ENCODE measurements at regions not wholly inside any gene's neighbourhood (a gene's known extent, or its start where the extent isn't known, plus 50 kb on each side); places are given as distances from the start of the nearest gene placed in this dataset.
A peak's percentile ranks its signal among the peaks of the same experiment; 100 is the strongest.

- Histone ChIP-seq H3K4me3 (no peak overlapping the region), H3K4me1 (peaks cover 6 to 33% (median 27%) of the 10 kb centered on the region in 4 donors), H3K9me3 (no peaks in the 10 kb centered on the region), H3K36me3 (no peaks in the 10 kb centered on the region), H3K27ac (replicated peaks in 1 of 4) (peak overlapping the region; percentile 35 to 40 (median 37)), H3K27me3 (no peaks in the 10 kb centered on the region)
- intact Hi-C loops (cut with DNase I): no loop called here
- no peak for DNase-seq (ENCODE audit: extremely low spot score)
- TF ChIP-seq POLR2AphosphoS5 (IDR thresholded peaks at IDR 0.05): no peak
- no peak for TF ChIP-seq CTCF (IDR thresholded peaks at IDR 0.05)
- no peak for TF ChIP-seq EP300 (IDR thresholded peaks at IDR 0.05)
- no peak for TF ChIP-seq POLR2A (IDR thresholded peaks at IDR 0.05; ENCODE audit: low read depth)
- 26% methylated on average over 3 of the region's 3 CpGs for WGBS
These were observed 290.0 kb upstream of the ADAMTSL1 start for GRCh38 chr9:18183974-18184373.

- no peak for TF ChIP-seq CTCF (IDR thresholded peaks at IDR 0.05)
- TF ChIP-seq POLR2AphosphoS5 (IDR thresholded peaks at IDR 0.05): no peak
- no peak for TF ChIP-seq EP300 (IDR thresholded peaks at IDR 0.05)
- 73% methylated on average over 4 of the region's 4 CpGs for WGBS
These were observed 289.6 kb upstream of the ADAMTSL1 start for GRCh38 chr9:18184401-18184800.

GRCh38 chr9:18185196-18185595 lies 288.8 kb upstream of the ADAMTSL1 start:
- no peaks in the 10 kb centered on the region for H3K9me3 ChIP-seq
- TF ChIP-seq POLR2AphosphoS5 (IDR thresholded peaks at IDR 0.05): no peak
- TF ChIP-seq POLR2A (IDR thresholded peaks at IDR 0.05; ENCODE audit: low read depth): no peak
- TF ChIP-seq CTCF (IDR thresholded peaks at IDR 0.05): no peak
- no peak for TF ChIP-seq EP300 (IDR thresholded peaks at IDR 0.05)
- intact Hi-C loops (cut with DNase I): no loop called here
- H3K4me1 ChIP-seq: peaks cover 6 to 45% (median 40%) of the 10 kb centered on the region in 4 donors
- no peaks in the 10 kb centered on the region for H3K36me3 ChIP-seq
- H3K27me3 ChIP-seq: no peaks in the 10 kb centered on the region
- H3K4me3 ChIP-seq: no peak overlapping the region
- WGBS: 59% methylated on average over 2 of the region's 2 CpGs
- peak overlapping the region; percentile 35 to 40 (median 37) for H3K27ac ChIP-seq (replicated peaks in 1 of 4)
- no peak for DNase-seq (ENCODE audit: extremely low spot score)

More at GRCh38 chr9:18184401-18184800, 289.6 kb upstream of the ADAMTSL1 start:
- Histone ChIP-seq H3K4me3 (no peak overlapping the region), H3K9me3 (no peaks in the 10 kb centered on the region), H3K36me3 (no peaks in the 10 kb centered on the region), H3K4me1 (peaks cover 6 to 37% (median 32%) of the 10 kb centered on the region in 4 donors), H3K27me3 (no peaks in the 10 kb centered on the region), H3K27ac (replicated peaks in 1 of 4) (peak overlapping the region; percentile 35 to 40 (median 37))
- DNase-seq (ENCODE audit: extremely low spot score): no peak
- intact Hi-C loops (cut with DNase I): no loop called here

- WGBS: 76% methylated on average over 4 of the region's 4 CpGs
- intact Hi-C loops (cut with DNase I): no loop called here
These were observed 285.0 kb upstream of the ADAMTSL1 start for GRCh38 chr9:18188971-18189370.

More at GRCh38 chr9:18188971-18189370, 285.0 kb upstream of the ADAMTSL1 start:
- Histone ChIP-seq H3K9me3 (no peaks in the 10 kb centered on the region), H3K4me3 (no peak overlapping the region), H3K4me1 (peaks cover 4 to 52% (median 45%) of the 10 kb centered on the region in 4 donors), H3K27me3 (no peaks in the 10 kb centered on the region), H3K36me3 (no peaks in the 10 kb centered on the region), H3K27ac (replicated peaks in 1 of 4) (peak overlapping the region; percentile 4 to 42 (median 24))
- DNase-seq (ENCODE audit: extremely low spot score): no peak
- TF ChIP-seq POLR2A (IDR thresholded peaks at IDR 0.05; ENCODE audit: low read depth): no peak
- no peak for TF ChIP-seq POLR2AphosphoS5 (IDR thresholded peaks at IDR 0.05)
- TF ChIP-seq EP300 (IDR thresholded peaks at IDR 0.05): no peak
- TF ChIP-seq CTCF (IDR thresholded peaks at IDR 0.05): no peak
